Hepatocyte (in vitro differentiated cells): ENCODE measurements at regions not wholly inside any gene's neighbourhood (a gene's known extent, or its start where the extent isn't known, plus 50 kb on each side); places are given as distances from the start of the nearest gene placed in this dataset.

Experiments used
- CTCF ChIP-seq: fragments of 200-600 bp; sonication (generic); IDR thresholded peaks from 2 replicates; pipeline ENCODE4 v1.5.1; 2016; ENCODE audit warnings: antibody characterized with exemption, mild to moderate bottlenecking; ENCODE audit not compliant: poor library complexity
- EZH2 ChIP-seq: fragments of 200-600 bp; sonication (generic); IDR thresholded peaks from 2 replicates; pipeline ENCODE4 v1.6.1; 2016; ENCODE audit warnings: antibody characterized with exemption, mild to moderate bottlenecking, borderline replicate concordance
- EZH2phosphoT487 ChIP-seq: fragments of 200-600 bp; sonication (generic); IDR thresholded peaks from one replicate; pipeline ENCODE4 v1.6.1; 2018; ENCODE audit warnings: antibody characterized with exemption, mild to moderate bottlenecking, low read depth, moderate library complexity; ENCODE audit not compliant: unreplicated experiment, severe bottlenecking

DNA sequence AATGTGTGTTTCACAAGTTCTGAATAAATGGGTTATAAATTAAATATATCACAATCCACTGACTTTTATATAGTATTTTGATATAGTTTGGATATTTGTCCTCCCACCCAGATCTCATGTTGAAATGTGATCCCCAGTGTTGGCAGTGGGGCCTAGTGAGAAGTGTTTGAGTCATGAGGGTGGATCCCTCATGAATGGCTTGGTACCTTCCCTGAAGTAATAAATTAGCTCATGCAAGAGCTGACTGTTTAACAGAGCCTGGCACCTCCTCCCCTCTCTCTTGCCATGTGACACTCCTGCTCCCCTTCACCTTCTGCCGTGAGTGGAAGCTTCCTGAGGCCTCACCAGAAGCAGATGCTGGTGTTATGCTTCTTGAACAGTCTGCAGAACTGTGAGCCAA lies 127.9 kb upstream of the PALM2AKAP2 start:
- TF ChIP-seq EZH2phosphoT487 = no peak
- no peak for TF ChIP-seq CTCF
- TF ChIP-seq EZH2 = no peak
